GM21528 (cell line): ENCODE measurements at regions not wholly inside any gene's neighbourhood (a gene's known extent, or its start where the extent isn't known, plus 50 kb on each side); places are given as distances from the start of the nearest gene placed in this dataset.
"Not testable (repeated sequence)": the region's sequence is repeated elsewhere in the genome, so short reads cannot be mapped to it uniquely, and the experiment has no call there.

Source experiments
- ATAC-seq: cut with Tn5 transposase; IDR thresholded peaks from one replicate; pipeline ENCODE4 v1.9.1; 2021; ENCODE audit warnings: mild to moderate bottlenecking, moderate library complexity; ENCODE audit not compliant: unreplicated experiment, low FRiP score

DNA sequence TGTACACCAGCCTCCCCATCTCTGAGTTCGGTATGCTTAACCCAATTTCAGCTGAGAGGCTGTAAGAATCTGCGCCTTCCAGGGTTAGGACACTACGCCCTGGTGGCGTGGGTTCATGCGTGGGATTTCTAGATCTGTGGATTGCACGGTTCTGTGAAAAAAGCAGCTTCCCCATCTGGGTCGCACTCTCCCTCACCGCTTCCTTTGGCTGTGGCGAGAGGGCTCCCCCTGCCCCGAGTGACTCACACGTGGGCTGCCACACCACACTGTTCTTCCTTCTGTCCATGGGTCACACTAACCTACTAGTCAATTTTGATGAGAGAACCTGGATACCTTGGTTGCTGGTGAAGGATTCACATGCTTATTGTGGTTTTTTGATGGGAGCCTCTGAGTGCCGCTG, 256.0 kb upstream of the MAF start:
- no peak for ATAC-seq

GRCh38 chr16:79850348-79850747, 249.8 kb upstream of the MAF start:
- no peak for ATAC-seq

DNA sequence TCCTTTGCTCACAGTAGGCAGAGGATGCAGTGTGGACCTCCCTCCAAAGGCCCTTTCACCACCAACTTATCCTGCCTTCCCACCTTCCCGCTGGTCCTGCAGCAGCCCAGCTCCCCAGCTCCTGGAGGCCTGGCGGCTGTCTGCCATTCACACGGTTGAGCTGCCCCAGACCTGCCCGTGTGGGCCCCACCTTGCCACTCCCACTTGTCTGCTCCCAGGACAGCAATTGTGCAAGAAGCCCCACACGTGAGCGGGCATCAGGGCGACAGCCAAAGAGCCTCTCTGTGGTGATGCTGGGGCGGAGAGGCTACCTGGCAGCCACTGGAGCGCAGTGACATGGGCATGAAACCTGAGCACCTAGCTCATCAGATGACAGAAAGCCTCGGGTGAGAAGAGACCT, 248.6 kb upstream of the MAF start:
- ATAC-seq: no peak

- no peak for ATAC-seq
Observed at GRCh38 chr16:79848719-79849118, 248.2 kb upstream of the MAF start.

- ATAC-seq: no peak
Observed at GRCh38 chr16:79847569-79847968, 247.0 kb upstream of the MAF start.

DNA sequence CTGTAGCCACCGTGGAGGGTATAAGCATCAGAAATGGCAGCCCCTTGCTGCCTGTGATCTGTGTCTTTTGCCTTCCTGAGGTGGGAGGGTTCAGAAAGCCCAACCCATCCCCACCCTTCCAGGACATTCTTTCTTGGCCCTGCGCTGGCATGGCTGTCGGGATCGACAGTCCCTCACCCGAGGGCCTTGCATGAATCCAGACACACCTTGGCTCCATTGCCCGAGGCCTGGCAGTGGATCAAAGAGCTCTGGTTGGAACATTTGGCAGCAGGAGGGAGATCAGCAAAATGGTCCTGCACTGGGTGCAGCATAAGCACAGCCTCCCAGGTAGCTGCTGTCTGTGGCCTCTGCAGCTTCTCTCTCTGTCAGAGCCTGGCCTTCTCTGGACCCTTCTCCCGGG, 246.6 kb upstream of the MAF start:
- ATAC-seq: no peak

DNA sequence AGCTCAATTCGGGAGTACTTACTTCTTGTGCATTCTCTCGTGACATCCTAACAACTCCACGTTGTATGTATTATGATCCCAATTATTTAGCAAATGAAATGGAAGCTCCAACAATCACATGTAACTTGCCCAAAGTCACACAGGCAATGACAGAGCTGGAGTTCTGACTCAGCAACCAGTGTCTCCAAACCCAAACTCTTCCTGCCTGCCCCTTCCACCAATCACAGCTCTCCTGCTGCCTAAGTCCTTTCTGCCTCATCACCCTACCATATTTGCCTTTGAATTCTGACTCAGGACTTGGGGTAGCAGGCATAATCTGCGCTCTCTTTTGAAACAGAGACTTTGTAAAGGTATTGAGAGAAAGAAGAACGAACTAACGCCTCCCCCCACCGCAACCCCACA, 245.2 kb upstream of the MAF start:
- no peak for ATAC-seq

DNA sequence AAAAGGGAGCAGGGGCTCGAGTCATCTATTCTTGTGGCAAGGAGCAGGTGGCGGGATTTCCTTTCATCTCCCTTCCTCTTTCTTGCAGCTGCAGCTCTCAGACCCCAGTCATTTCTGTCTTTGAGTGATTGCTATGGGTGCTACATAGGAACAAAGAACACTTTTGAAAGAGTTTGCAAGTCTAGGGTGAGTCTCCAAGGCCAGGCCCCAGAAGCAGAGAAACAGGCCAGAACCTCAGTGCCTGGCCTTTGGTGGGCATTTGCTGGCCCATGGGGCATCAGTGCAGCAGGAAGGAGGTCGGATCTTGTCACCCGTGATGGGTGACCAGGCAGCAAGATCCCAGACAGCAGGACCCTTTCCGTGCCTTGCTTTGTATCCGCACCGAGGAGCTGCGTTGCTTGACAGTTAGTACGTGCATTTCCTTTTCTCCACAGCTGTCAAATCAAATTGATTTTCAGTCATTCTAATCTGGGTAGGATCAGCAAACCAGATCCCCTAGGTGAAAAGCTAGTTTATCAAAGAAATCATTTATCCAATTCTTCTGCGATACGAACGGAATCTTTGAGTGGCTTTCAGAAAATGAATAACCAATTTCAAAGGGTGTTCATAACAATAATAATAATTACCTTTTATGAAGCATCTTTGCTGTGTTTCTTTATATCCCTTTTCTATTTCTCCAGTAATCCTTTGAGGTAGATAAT, 244.6 kb upstream of the MAF start:
- ATAC-seq: peak; percentile 78

DNA sequence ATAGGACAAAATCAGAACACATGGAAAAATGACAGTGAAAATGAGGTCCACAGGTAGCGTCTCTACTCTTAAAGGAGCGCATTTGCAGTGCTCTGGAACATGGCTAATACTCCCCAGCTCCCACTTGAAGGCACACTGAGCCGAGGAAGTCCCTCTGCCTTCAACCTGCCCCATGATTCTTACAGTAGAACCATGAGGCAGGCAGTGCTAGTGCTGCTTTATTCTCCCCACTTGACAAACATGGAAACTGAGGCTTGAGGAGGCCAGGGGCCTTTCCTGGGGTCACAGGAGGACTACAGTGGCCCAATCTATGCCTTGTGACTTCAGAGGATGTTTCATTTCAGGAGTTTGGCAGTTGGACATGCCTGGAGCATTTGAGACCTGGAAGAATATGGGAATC, 244.1 kb upstream of the MAF start:
- ATAC-seq: no peak

DNA sequence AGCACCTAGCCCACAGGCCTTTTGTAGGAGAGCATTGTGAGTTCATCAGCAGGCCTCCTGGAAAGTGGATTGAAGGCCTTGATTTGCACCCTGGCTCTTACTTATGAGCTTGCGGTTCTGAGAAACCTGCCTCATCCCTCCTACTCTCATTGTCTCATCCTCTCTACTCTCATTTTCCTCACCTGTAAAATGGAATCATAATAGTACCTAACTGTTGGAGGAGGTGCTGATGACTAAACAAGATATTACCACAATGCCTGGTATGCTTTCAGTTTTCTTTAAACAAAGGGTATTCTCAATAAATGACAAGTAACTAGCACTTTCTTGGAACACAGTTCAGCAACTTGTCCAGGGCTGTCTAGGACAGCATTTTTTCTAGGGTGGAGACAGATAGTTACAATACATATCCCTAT, 243.1 kb upstream of the MAF start:
- ATAC-seq: no peak

GRCh38 chr16:79843145-79843544, 242.6 kb upstream of the MAF start:
- ATAC-seq: no peak

GRCh38 chr16:79842197-79842596, 241.7 kb upstream of the MAF start:
- ATAC-seq: no peak

GRCh38 chr16:79839466-79840341, 239.2 kb upstream of the MAF start:
- no peak for ATAC-seq

GRCh38 chr16:79838496-79839259, 238.1 kb upstream of the MAF start:
- ATAC-seq: no peak

- ATAC-seq: no peak
Observed at GRCh38 chr16:79836144-79836543, 235.6 kb upstream of the MAF start.

DNA sequence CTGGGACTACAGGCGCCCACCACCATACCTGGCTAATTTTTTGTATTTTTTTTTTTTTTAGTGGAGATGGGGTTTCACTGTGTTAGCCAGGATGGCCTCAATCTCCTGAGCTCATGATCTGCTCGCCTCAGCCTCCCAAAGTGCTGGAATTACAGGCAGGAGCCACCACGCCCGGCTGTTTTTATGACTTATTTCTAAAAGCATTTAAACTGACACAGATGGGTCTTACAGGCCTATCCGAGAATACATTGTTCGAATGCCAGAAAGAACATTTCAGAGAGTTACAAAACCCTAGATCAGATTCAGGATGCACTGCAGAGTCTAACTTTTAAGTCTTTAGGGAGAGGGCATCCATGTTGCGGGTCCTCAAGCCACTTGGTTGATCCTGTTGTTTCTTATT, 234.7 kb upstream of the MAF start:
- no peak for ATAC-seq

- no peak for ATAC-seq
Observed at GRCh38 chr16:79834720-79835119, 234.2 kb upstream of the MAF start.

DNA sequence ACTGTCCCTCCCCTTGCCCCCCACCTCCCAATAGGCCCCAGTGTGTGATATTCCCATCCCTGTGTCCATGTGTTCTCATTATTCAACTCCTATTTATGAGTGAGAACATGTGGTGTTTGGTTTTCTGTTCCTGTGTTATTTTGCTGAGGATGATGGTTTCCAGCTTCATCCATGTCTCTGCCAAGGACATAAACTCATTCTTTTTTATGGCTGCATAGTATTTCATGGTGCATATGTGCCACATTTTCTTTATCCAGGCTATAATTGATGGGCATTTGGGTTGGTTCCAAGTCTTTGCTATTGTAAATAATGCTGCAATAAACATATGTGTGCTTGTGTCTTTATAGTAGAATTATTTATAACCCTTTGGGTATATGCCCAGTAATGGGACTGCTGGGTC, 233.5 kb upstream of the MAF start:
- not testable (repeated sequence) for ATAC-seq

- ATAC-seq: no peak
Observed at GRCh38 chr16:79833559-79833958, 233.0 kb upstream of the MAF start.

GRCh38 chr16:79826732-79827475, 226.4 kb upstream of the MAF start:
- ATAC-seq: no peak

- no peak for ATAC-seq
Observed at GRCh38 chr16:79825002-79825401, 224.5 kb upstream of the MAF start.
